ENCODE measurements at regions not wholly inside any gene's neighbourhood (a gene's known extent, or its start where the extent isn't known, plus 50 kb on each side); places are given as distances from the start of the nearest gene placed in this dataset.
"Not testable (repeated sequence)": the region's sequence is repeated elsewhere in the genome, so short reads cannot be mapped to it uniquely, and the experiment has no call there.

- ATAC-seq (no peak), DNase-seq (ENCODE audit: low spot score in 2 of 2) (no peak)
- H3K9me3 Mint-ChIP-seq = no peaks in the 10 kb centered on the region
- H3K27ac Mint-ChIP-seq = no peak overlapping the region
- no peaks in the 10 kb centered on the region for H3K36me3 Mint-ChIP-seq
These were observed 50.0 kb upstream of the TSC22D2 start for GRCh38 chr3:150357923-150358607.

- Mint-ChIP-seq H3K9me3 (no peaks in the 10 kb centered on the region), H3K27ac (no peak overlapping the region), H3K36me3 (no peaks in the 10 kb centered on the region)
- DNase-seq (ENCODE audit: low spot score in 2 of 2) (no peak), ATAC-seq (no peak)
These were observed 51.0 kb upstream of the TSC22D2 start for GRCh38 chr3:150357140-150357539.

- DNase-seq (ENCODE audit: low spot score in 2 of 2) (no peak), ATAC-seq (no peak)
- H3K27ac Mint-ChIP-seq = no peak overlapping the region
- H3K9me3 Mint-ChIP-seq = no peaks in the 10 kb centered on the region
- no peaks in the 10 kb centered on the region for H3K36me3 Mint-ChIP-seq
These were observed 52.5 kb upstream of the TSC22D2 start for GRCh38 chr3:150355574-150355973.

GRCh38 chr3:150352931-150353330, 55.2 kb upstream of the TSC22D2 start:
- H3K36me3 Mint-ChIP-seq = no peaks in the 10 kb centered on the region
- DNase-seq (ENCODE audit: low spot score in 2 of 2) (no peak), ATAC-seq (no peak)
- H3K9me3 Mint-ChIP-seq = no peaks in the 10 kb centered on the region
- no peak overlapping the region for H3K27ac Mint-ChIP-seq

- no peak overlapping the region for H3K27ac Mint-ChIP-seq
- H3K9me3 Mint-ChIP-seq = no peaks in the 10 kb centered on the region
- no peak for DNase-seq (ENCODE audit: low spot score in 2 of 2)
- ATAC-seq = no peak
- H3K36me3 Mint-ChIP-seq = no peaks in the 10 kb centered on the region
These were observed 56.7 kb upstream of the TSC22D2 start for GRCh38 chr3:150351398-150351797.

GRCh38 chr3:150349314-150350097, 58.6 kb upstream of the TSC22D2 start:
- no peak for ATAC-seq
- DNase-seq (ENCODE audit: low spot score in 2 of 2) = no peak
- Mint-ChIP-seq H3K36me3 (no peaks in the 10 kb centered on the region), H3K27ac (no peak overlapping the region), H3K9me3 (no peaks in the 10 kb centered on the region)

- DNase-seq (ENCODE audit: low spot score in 2 of 2) (peak in 1 of 2 donors; percentile 21), ATAC-seq (peak; percentile 75 to 99)
- Mint-ChIP-seq H3K36me3 (no peaks in the 10 kb centered on the region), H3K9me3 (no peaks in the 10 kb centered on the region), H3K27ac (no peak overlapping the region)
These were observed 59.6 kb upstream of the TSC22D2 start for GRCh38 chr3:150348500-150348899.

- no peaks in the 10 kb centered on the region for H3K9me3 Mint-ChIP-seq
- no peak for ATAC-seq
- no peak overlapping the region for H3K27ac Mint-ChIP-seq
- no peak for DNase-seq (ENCODE audit: low spot score in 2 of 2)
- H3K36me3 Mint-ChIP-seq = no peaks in the 10 kb centered on the region
These were observed 60.9 kb upstream of the TSC22D2 start for GRCh38 chr3:150346981-150347863.

GRCh38 chr3:150346266-150346665, 61.8 kb upstream of the TSC22D2 start:
- Mint-ChIP-seq H3K27ac (no peak overlapping the region), H3K36me3 (no peaks in the 10 kb centered on the region), H3K9me3 (no peaks in the 10 kb centered on the region)
- ATAC-seq = no peak
- no peak for DNase-seq (ENCODE audit: low spot score in 2 of 2)

GRCh38 chr3:150345021-150345538, 63.0 kb upstream of the TSC22D2 start:
- no peak for DNase-seq (ENCODE audit: low spot score in 2 of 2)
- no peak for ATAC-seq
- H3K27ac Mint-ChIP-seq = no peak overlapping the region
- no peaks in the 10 kb centered on the region for H3K9me3 Mint-ChIP-seq
- no peaks in the 10 kb centered on the region for H3K36me3 Mint-ChIP-seq

GRCh38 chr3:150344079-150344759, 63.9 kb upstream of the TSC22D2 start:
- no peak for ATAC-seq

GRCh38 chr3:150342896-150343467, 65.1 kb upstream of the TSC22D2 start:
- H3K36me3 Mint-ChIP-seq = peaks cover 0 to under 1% of the 10 kb centered on the region in 2 donors
- H3K27ac Mint-ChIP-seq = no peak overlapping the region
- DNase-seq (ENCODE audit: low spot score in 2 of 2) (no peak), ATAC-seq (no peak)
- no peaks in the 10 kb centered on the region for H3K9me3 Mint-ChIP-seq

More at GRCh38 chr3:150344079-150344759, 63.9 kb upstream of the TSC22D2 start:
- Mint-ChIP-seq H3K36me3 (no peaks in the 10 kb centered on the region), H3K27ac (no peak overlapping the region), H3K9me3 (no peaks in the 10 kb centered on the region)
- DNase-seq (ENCODE audit: low spot score in 2 of 2) = no peak

- no peaks in the 10 kb centered on the region for H3K9me3 Mint-ChIP-seq
- peaks cover 0 to 8% of the 10 kb centered on the region in 2 donors for H3K36me3 Mint-ChIP-seq
- H3K27ac Mint-ChIP-seq = no peak overlapping the region
- DNase-seq (ENCODE audit: low spot score in 2 of 2) (no peak), ATAC-seq (no peak)
These were observed 66.2 kb upstream of the TSC22D2 start for GRCh38 chr3:150341891-150342290.

GRCh38 chr3:150336363-150336762, 71.7 kb upstream of the TSC22D2 start:
- not testable (repeated sequence) for H3K9me3 Mint-ChIP-seq; DNase-seq (ENCODE audit: low spot score in 2 of 2); ATAC-seq; H3K36me3 Mint-ChIP-seq; H3K27ac Mint-ChIP-seq

- H3K36me3 Mint-ChIP-seq = peaks cover 0 to 8% of the 10 kb centered on the region in 2 donors
- no peaks in the 10 kb centered on the region for H3K9me3 Mint-ChIP-seq
- DNase-seq (ENCODE audit: low spot score in 2 of 2) (no peak), ATAC-seq (no peak)
- no peak overlapping the region for H3K27ac Mint-ChIP-seq
These were observed 72.5 kb upstream of the TSC22D2 start for GRCh38 chr3:150335631-150336030.

- ATAC-seq = no peak
These were observed 73.1 kb upstream of the TSC22D2 start for GRCh38 chr3:150334974-150335373.

More at GRCh38 chr3:150334974-150335373, 73.1 kb upstream of the TSC22D2 start:
- Mint-ChIP-seq H3K9me3 (peaks cover 0 to 2% of the 10 kb centered on the region in 2 donors), H3K36me3 (peaks cover 0 to 8% of the 10 kb centered on the region in 2 donors), H3K27ac (no peak overlapping the region)
- no peak for DNase-seq (ENCODE audit: low spot score in 2 of 2)
